Neural cell (in vitro differentiated cells): ENCODE measurements at regions not wholly inside any gene's neighbourhood (a gene's known extent, or its start where the extent isn't known, plus 50 kb on each side); places are given as distances from the start of the nearest gene placed in this dataset.

Source experiments
- H2AFZ ChIP-seq: fragments of 200-600, 300-800 bp; sonication (generic), shearing (Covaris generic); 2 replicates; pipeline ENCODE4 v1.6.0; 2014; ENCODE audit warnings: low read depth, mild to moderate bottlenecking, antibody characterized with exemption, low read length, moderate library complexity
- H3F3A ChIP-seq: fragments of 200-600 bp; shearing (Covaris generic); 2 replicates; pipeline ENCODE4 v1.6.1; 2016; ENCODE audit warnings: mild to moderate bottlenecking, moderate library complexity, mixed read lengths, antibody characterized with exemption, low read length; ENCODE audit not compliant: insufficient read depth, poor library complexity, severe bottlenecking
- H3K27ac ChIP-seq: fragments of 200-600, 300-800 bp; sonication (generic), shearing (Covaris generic); 2 replicates; pipeline ENCODE4 v1.5.1; 2014; ENCODE audit warnings: mild to moderate bottlenecking, low read length, moderate library complexity
- H3K27me3 ChIP-seq: fragments of 300-800, 200-600 bp; sonication (generic), shearing (Covaris generic); 2 replicates; pipeline ENCODE4 v1.6.0; 2014; ENCODE audit warnings: mild to moderate bottlenecking, low read depth, low read length, moderate library complexity; ENCODE audit not compliant: insufficient read depth
- H3K36me3 ChIP-seq: fragments of 300-800, 200-600 bp; sonication (generic), shearing (Covaris generic); 2 replicates; pipeline ENCODE4 v1.5.1; 2014; ENCODE audit warnings: mild to moderate bottlenecking, antibody characterized with exemption, low read length, moderate library complexity; ENCODE audit not compliant: insufficient read depth
- H3K4me2 ChIP-seq: fragments of 300-800, 200-600 bp; sonication (generic), shearing (Covaris generic); 2 replicates; pipeline ENCODE4 v1.6.0; 2014; ENCODE audit warnings: mild to moderate bottlenecking, low read length
- H3K4me3 ChIP-seq: fragments of 300-800, 200-600 bp; sonication (generic), shearing (Covaris generic); 2 replicates; pipeline ENCODE4 v1.5.1; 2014; ENCODE audit warnings: mild to moderate bottlenecking, low read length, moderate library complexity
- H3K79me2 ChIP-seq: fragments of 200-600 bp; shearing (Covaris generic); replicated peaks from 2 replicates; pipeline ENCODE4 v1.6.0; 2014; ENCODE audit warnings: mild to moderate bottlenecking, low read length, moderate library complexity; ENCODE audit not compliant: insufficient read depth
- H3K9ac ChIP-seq: fragments of 300-800, 200-600 bp; sonication (generic), shearing (Covaris generic); 2 replicates; pipeline ENCODE4 v1.6.1; 2016; ENCODE audit warnings: mild to moderate bottlenecking, low read length, mixed read lengths
- H3K9me2 ChIP-seq: fragments of 200-600 bp; shearing (Covaris generic); 2 replicates; pipeline ENCODE4 v1.6.1; 2016; ENCODE audit warnings: mild to moderate bottlenecking, low read length, mixed read lengths; ENCODE audit not compliant: insufficient read depth
- H3K9me3 ChIP-seq: fragments of 200-600, 300-800 bp; sonication (generic), shearing (Covaris generic); 2 replicates; pipeline ENCODE4 v1.6.1; 2016; ENCODE audit warnings: mild to moderate bottlenecking, mixed run types, low read length, moderate library complexity, mixed read lengths
- H4K20me1 ChIP-seq: fragments of 200-600 bp; shearing (Covaris generic); 2 replicates; pipeline ENCODE4 v1.6.1; 2016; ENCODE audit warnings: mild to moderate bottlenecking, mixed run types; ENCODE audit not compliant: insufficient read depth
- CTCF ChIP-seq: fragments of 450-650 bp; IDR thresholded peaks from 2 replicates; pipeline ENCODE4 v1.5.1; 2014; ENCODE audit warnings: antibody characterized with exemption, mild to moderate bottlenecking, moderate library complexity; ENCODE audit not compliant: poor library complexity, severe bottlenecking
- EP300 ChIP-seq: fragments of 450-650 bp; conservative IDR thresholded peaks from 2 replicates; pipeline ENCODE4 v1.6.1; 2014; ENCODE audit warnings: antibody characterized with exemption, mild to moderate bottlenecking, moderate library complexity; ENCODE audit not compliant: poor library complexity, severe bottlenecking
- EZH2 ChIP-seq: fragments of 200-600, 300-800 bp; shearing (Covaris generic), sonication (generic); IDR thresholded peaks from 2 replicates; pipeline ENCODE4 v1.6.1; 2014; ENCODE audit warnings: antibody characterized with exemption, low read length, borderline replicate concordance, mild to moderate bottlenecking; ENCODE audit not compliant: insufficient read depth, poor library complexity, severe bottlenecking
- MXI1 ChIP-seq: fragments of 450-650 bp; conservative IDR thresholded peaks from 2 replicates; pipeline ENCODE4 v1.6.1; 2014; ENCODE audit warnings: antibody characterized with exemption, mild to moderate bottlenecking; ENCODE audit not compliant: poor library complexity, severe bottlenecking
- POLR2AphosphoS5 ChIP-seq: IDR thresholded peaks from 2 replicates; pipeline ENCODE4 v1.6.1; 2012
- RAD21 ChIP-seq: fragments of 450-650 bp; conservative IDR thresholded peaks from 2 replicates; pipeline ENCODE4 v1.6.1; 2014; ENCODE audit warnings: antibody characterized with exemption, mild to moderate bottlenecking, moderate library complexity
- REST ChIP-seq: IDR thresholded peaks from 2 replicates; pipeline ENCODE4 v1.6.1; 2012; ENCODE audit warnings: borderline replicate concordance
- SMC3 ChIP-seq: fragments of 450-650 bp; conservative IDR thresholded peaks from 2 replicates; pipeline ENCODE4 v1.6.1; 2014; ENCODE audit warnings: antibody characterized with exemption, mild to moderate bottlenecking, moderate library complexity; ENCODE audit not compliant: poor library complexity
- TAF1 ChIP-seq: IDR thresholded peaks from 2 replicates; pipeline ENCODE4 v1.6.1; 2012; ENCODE audit warnings: low read depth

GRCh38 chr9:7394002-7394774 lies 405.4 kb downstream of the DMAC1 start:
- Histone ChIP-seq H3K9me3 (no peaks in the 10 kb centered on the region), H2AFZ (no peak overlapping the region), H3K27ac (no peak overlapping the region), H3K9me2 (no peaks in the 10 kb centered on the region), H3F3A (no peaks in the 10 kb centered on the region), H3K79me2 (no peaks in the 10 kb centered on the region), H3K4me3 (no peak overlapping the region), H3K36me3 (no peaks in the 10 kb centered on the region), H4K20me1 (no peaks in the 10 kb centered on the region), H3K4me2 (no peak overlapping the region), H3K27me3 (no peaks in the 10 kb centered on the region), H3K9ac (no peak overlapping the region)
- TF ChIP-seq RAD21 (no peak), SMC3 (no peak), REST (no peak), POLR2AphosphoS5 (no peak), EZH2 (no peak), MXI1 (no peak), CTCF (no peak), TAF1 (no peak), EP300 (no peak)

- Histone ChIP-seq H3K4me2 (no peak overlapping the region), H3K27me3 (no peaks in the 10 kb centered on the region), H3K79me2 (no peaks in the 10 kb centered on the region), H3K4me3 (no peak overlapping the region), H3K9ac (no peak overlapping the region), H2AFZ (no peak overlapping the region), H3F3A (no peaks in the 10 kb centered on the region), H3K36me3 (no peaks in the 10 kb centered on the region), H3K9me3 (no peaks in the 10 kb centered on the region), H3K9me2 (no peaks in the 10 kb centered on the region), H3K27ac (no peak overlapping the region), H4K20me1 (no peaks in the 10 kb centered on the region)
- TF ChIP-seq EZH2 (no peak), SMC3 (no peak), CTCF (no peak), REST (no peak), POLR2AphosphoS5 (no peak), RAD21 (no peak), EP300 (no peak), MXI1 (no peak)
Measured at GRCh38 chr9:7392148-7392547, 407.4 kb downstream of the DMAC1 start.
